NCI-H446 treated with DMSO at 0.1 percent for 48 hours (cell line): ENCODE measurements at regions not wholly inside any gene's neighbourhood (a gene's known extent, or its start where the extent isn't known, plus 50 kb on each side); places are given as distances from the start of the nearest gene placed in this dataset.

Experiments
- DNase-seq: peaks from one replicate; lab custom pipeline; 2025; lab: John Stamatoyannopoulos, UW

- DNase-seq, result no peak
These were observed 249.2 kb upstream of the ANKRD55 start for GRCh38 chr5:56482363-56482762.

GRCh38 chr5:56481428-56482357 lies 248.6 kb upstream of the ANKRD55 start:
- no peak for DNase-seq

DNA sequence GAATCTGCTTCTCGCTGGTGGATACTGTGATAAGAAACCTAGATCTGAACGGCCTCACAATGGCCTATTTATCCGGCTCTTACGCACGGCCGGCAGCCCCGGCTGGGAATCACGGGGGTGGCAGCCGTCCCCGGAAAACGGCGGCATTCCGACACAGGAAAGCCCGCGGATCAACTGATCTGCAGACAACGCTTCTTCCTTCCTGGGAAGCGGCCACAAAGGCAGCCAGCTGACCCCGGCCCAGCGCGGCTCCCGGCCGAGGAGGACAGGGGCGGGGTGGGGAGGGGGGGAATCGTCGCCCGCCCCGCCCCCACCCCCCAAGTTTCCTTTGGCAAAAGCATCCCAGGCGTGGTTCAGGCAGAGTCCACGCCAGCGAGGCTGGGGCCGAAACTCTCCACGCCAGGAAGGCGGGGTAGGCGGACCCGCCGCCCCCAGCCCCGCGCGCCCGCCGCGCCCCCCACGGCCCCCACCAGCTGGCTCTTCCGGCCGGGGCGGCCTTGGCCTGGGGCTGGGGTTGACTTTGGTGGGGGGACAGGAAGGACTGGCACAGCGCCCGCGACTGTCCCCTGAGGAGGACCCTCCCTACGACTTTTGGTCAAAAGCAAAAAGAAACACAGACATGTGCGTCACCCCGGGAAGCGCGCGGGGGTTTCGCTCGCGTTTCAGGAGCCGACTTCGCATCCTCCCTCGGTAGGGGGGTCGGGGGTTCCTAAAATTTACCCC lies 247.7 kb upstream of the ANKRD55 start:
- DNase-seq, result no peak

DNA sequence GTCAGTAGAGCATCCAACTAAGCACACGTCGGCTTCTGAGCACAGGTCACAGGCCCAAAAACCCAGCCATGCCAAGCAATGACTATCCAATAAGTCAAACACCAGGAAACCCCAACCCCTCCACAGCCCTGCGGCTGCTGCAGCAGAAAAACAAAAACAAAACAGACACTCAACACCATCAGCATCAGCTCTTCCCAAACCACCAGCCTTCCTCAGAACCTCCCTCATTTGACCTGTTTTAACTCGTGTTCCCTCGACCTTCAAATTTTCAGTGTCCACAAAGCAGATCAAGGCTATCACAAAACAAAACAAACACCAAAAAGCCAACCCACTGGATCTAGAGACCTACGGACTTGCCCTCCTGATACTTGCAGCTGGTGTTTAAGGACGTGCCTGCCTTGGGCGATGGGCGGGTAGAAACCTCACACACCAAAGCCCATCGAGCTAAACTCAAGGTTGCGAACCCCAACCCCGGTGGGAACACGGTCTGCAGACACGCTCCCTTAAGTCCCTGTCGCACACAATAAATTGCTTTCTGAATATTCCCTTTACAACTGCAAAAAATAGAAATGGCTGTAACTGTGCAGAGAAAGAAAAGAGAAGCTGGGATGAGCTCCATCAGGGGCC lies 247.1 kb upstream of the ANKRD55 start:
- no peak for DNase-seq

- no peak for DNase-seq
These were observed 246.6 kb upstream of the ANKRD55 start for GRCh38 chr5:56479696-56480077.

DNA sequence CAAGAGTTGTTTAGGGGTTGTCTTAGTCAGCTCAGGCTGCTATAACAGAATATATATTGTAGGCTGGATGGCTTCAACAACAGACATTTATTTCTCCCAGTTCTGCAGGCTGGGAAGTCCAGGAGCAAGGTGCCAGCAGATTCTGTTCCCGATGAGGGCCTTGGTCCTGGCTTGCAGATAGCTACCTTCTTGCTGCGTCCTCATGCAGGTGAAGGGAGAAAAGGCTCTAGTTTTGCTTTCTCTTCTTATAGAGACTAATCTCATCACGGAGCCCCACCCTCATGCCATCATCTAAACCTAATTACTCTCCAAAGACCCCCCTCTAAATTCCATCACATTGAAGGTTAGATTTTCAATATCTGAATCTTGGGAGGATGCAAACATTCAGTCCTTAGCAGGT lies 246.0 kb upstream of the ANKRD55 start:
- DNase-seq, result no peak

DNA sequence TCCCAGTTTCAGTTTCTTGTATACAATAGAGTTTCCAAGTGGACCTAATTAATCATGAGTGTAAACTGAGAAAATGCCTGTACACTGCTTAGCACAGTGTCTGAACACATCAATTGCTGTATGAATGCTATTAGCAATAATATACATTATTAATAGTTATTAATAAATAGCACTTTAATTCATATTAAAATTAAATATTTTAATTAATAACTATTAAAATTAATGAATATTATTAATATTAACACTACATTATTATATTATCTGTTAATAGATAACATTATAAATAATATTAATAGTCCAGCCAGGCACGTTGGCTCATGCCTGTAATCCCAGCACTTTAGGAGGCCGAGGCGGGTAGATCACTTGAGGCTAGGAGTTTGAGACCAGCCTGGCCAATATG lies 244.9 kb upstream of the ANKRD55 start:
- DNase-seq, result no peak

- DNase-seq, result no peak
These were observed 243.3 kb upstream of the ANKRD55 start for GRCh38 chr5:56476487-56476856.

DNA sequence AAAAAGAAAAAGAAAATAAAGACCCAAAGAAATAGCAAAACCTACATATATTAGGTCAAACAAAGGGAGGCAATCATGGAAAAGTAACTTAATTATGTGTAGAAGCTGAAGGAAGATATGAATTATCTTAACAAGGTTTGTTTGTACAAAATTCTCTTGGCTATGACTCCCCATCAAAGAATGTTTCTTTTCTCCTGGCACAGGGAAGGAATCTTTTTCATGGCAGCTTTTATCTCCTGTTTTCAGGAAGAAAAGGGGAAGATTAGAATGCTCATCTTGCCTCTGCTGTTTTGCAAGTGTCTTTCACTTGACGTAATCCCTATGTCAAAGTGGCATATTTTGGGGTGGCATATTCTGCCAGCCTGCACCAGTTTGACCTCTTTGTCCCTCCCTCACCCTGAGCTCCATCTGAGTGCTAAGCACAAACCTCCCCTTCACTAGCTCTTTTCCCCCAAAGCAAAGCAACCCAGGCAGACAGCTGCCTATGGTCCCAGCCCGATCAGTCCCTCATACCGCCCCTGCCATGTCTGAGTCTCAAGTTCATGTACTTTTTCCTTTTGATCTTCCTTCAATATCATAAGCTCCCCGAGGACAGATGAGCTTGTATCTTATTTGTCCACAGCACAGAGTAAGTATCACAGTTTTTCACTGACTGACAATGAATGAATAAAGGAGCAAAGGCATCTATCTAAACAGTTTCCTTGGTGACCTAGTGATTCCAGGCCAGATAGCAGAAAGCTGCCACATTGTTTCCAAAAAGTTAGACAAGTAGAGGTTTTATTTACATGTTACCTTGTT lies 242.8 kb upstream of the ANKRD55 start:
- DNase-seq, result no peak

DNA sequence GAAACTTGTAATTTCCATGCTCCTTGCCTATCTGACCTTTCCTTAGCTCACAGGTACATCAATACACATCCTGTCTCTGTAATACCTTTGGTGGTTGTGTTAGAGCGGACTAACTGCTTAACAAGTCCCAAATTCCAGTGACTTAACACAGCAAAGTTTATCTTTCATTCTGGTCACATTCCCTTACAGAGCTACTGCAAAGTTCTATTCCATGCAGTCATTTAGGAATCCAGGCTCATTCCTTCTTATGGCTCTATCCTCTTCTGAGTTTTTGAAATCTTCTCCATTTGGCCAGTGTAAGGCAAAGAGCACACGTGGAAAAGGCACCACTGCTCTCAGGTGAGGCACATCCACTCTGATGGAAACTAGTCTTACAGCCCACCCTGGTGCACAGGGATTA lies 238.6 kb upstream of the ANKRD55 start:
- DNase-seq, result no peak

DNA sequence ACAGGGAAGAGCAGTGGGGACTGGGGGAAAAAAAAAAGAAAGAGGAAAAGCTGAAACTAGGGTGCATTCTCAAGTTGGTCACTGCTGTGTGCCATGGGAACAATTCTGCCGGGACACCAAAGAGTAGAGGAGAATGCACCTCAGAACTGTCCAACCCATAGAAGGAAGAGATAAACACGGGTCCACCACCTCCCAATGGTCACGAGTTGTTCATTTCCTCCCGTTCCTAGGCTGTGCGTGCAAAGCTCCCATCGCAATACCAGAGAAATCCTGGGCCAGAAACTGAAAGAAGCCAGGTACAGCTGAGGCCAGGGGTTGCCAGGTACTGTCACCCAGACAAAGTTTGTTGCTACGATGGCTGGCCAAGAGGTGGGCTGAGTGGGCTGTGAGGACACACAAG lies 236.9 kb upstream of the ANKRD55 start:
- DNase-seq, result no peak

- DNase-seq, result no peak
These were observed 235.1 kb upstream of the ANKRD55 start for GRCh38 chr5:56468277-56468676.

GRCh38 chr5:56467176-56467717 lies 234.1 kb upstream of the ANKRD55 start:
- DNase-seq, result no peak

GRCh38 chr5:56466136-56466816 lies 233.1 kb upstream of the ANKRD55 start:
- DNase-seq, result no peak

DNA sequence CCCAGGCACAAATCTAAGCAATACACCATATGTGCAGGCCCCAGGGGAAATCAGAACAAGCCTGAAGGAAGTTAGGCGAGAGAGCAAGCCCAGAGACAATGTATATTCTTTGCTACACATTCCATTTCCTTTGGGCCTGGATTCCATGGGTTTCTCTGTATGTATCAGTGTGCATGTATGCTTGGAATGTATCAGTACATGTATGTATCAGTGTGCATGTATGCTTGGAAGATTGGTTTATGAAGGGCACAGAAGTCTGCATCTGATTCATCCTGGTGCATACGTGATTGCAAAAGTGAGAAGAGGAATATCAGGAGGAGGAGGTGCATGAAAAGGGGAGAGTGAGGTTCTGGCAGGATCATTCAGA lies 232.6 kb upstream of the ANKRD55 start:
- DNase-seq, result no peak

DNA sequence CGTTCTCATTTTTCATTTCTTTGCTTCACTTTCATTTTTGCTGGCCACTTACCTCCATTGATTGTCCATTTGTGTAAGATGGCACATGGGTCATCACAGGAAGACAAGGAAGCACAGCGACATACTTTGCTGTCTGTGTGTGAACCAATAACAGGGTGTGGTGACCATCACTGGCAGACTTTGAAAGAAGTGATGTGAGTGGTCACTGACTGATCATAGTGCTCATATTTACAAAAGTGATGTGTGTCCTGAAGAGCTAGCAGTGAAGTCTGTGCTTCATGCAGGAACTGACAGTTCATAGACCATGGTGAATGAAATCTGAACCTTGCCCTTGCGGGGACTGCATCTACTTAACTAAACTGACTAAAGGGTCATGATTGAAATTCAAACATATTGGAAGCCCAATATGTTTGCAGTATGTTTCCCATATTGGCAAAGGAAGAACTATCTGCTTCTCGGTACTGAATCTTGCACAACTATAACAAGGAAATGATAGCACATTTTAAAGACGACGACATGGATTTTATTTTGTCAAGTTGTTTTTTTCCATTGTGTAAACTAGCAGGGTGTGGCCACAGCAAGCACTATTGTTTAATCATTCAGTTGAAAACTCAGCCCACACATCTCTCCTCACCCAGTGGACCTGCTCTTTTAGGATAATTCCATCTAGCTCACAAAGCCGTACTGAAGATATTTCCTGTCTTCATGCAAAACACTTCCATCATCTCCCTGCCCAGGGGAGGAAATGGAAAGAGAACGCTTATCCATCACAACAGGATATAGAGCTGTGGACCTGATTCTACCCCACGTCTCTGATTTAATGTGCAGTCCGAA lies 232.0 kb upstream of the ANKRD55 start:
- DNase-seq, result no peak

- no peak for DNase-seq
These were observed 230.9 kb upstream of the ANKRD55 start for GRCh38 chr5:56463944-56464571.

- DNase-seq, result no peak
These were observed 228.5 kb upstream of the ANKRD55 start for GRCh38 chr5:56461584-56461983.

DNA sequence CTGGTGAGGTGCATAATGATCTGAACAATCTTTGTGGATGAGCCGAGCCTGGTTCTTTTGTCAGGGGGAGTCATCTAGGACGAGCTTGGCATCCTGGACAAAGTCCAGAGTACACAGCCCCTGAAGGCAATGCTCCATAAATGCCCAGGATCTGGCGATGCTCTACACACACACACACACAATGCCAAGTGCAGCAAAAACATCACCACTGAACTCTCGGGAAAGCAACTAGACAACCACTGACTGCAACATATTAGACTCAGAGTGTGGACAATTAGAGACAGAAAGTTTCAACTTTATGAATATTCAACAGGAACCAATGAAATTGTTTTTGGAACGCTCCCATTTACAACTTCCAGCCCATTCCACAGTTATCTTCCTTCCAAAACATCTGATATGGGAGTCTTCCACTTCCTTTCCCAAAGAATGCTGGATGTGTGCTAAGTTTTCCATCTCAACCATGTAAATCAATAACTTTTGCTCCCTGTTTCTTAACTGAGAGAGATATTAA lies 227.6 kb upstream of the ANKRD55 start:
- DNase-seq, result peak; percentile 8

- DNase-seq, result no peak
These were observed 227.0 kb upstream of the ANKRD55 start for GRCh38 chr5:56460195-56460546.
